Neural cell (in vitro differentiated cells): ENCODE measurements at regions not wholly inside any gene's neighbourhood (a gene's known extent, or its start where the extent isn't known, plus 50 kb on each side); places are given as distances from the start of the nearest gene placed in this dataset.

ENCODE experiments used
- CTCF ChIP-seq: fragments of 450-650 bp; IDR thresholded peaks from 2 replicates; pipeline ENCODE4 v1.5.1; 2014; ENCODE audit warnings: antibody characterized with exemption, mild to moderate bottlenecking, moderate library complexity; ENCODE audit not compliant: poor library complexity, severe bottlenecking
- EP300 ChIP-seq: fragments of 450-650 bp; conservative IDR thresholded peaks from 2 replicates; pipeline ENCODE4 v1.6.1; 2014; ENCODE audit warnings: antibody characterized with exemption, mild to moderate bottlenecking, moderate library complexity; ENCODE audit not compliant: poor library complexity, severe bottlenecking
- EZH2 ChIP-seq: fragments of 200-600, 300-800 bp; shearing (Covaris generic), sonication (generic); IDR thresholded peaks from 2 replicates; pipeline ENCODE4 v1.6.1; 2014; ENCODE audit warnings: antibody characterized with exemption, low read length, borderline replicate concordance, mild to moderate bottlenecking; ENCODE audit not compliant: insufficient read depth, poor library complexity, severe bottlenecking
- MXI1 ChIP-seq: fragments of 450-650 bp; conservative IDR thresholded peaks from 2 replicates; pipeline ENCODE4 v1.6.1; 2014; ENCODE audit warnings: antibody characterized with exemption, mild to moderate bottlenecking; ENCODE audit not compliant: poor library complexity, severe bottlenecking
- POLR2AphosphoS5 ChIP-seq: IDR thresholded peaks from 2 replicates; pipeline ENCODE4 v1.6.1; 2012
- TAF1 ChIP-seq: IDR thresholded peaks from 2 replicates; pipeline ENCODE4 v1.6.1; 2012; ENCODE audit warnings: low read depth
- TF ChIP-seq, protein P1 (sequence below): IDR thresholded peaks from 2 replicates; pipeline ENCODE4 v1.6.1; 2012; ENCODE audit warnings: borderline replicate concordance

DNA sequence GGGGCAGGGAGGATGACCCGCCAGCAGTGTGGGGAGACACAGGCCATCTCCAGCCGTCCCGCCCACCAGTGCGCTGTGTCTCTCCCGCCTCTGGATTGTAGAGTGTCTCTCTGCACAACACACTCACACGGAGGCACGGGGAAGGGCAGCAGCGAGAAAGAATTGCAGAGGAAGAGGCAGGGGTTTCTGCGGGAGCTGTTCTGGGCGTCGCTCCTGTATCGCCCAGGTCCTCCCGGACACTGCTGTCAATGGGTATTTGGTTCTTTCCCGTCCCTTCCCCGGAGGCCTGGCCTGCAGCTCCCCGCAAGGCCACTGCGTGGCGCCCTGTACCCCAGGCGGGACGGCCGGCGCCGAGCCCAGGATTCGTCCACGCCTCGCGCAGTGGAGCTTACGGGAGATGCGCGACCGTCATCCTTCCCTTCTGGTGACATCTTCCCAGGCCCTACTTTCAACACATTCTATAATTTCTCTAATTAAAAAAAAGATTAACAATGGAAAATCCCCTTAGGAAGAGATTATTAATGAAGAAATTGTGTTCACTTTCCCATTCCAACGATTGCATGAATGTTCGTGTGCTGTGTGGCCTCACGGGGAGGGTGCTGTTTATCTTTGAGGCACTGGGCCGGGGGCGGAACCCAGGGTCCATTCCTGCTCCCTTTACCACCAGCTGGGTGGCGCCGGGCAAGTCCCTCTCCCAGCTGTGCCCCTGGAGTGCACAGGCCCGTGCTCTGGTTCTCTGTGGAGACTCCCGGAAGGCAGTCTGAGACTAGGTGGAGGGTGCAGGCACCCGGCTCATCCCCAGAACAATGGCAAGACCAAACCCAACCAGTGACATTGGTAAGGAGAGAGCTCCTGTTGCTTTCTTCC lies 95.7 kb downstream of the CPZ start:
- TF ChIP-seq CTCF (peak; percentile 53), MXI1 (no peak), POLR2AphosphoS5 (no peak), TAF1 (no peak), EP300 (no peak), EZH2 (no peak)
- TF ChIP-seq, protein P1, sequence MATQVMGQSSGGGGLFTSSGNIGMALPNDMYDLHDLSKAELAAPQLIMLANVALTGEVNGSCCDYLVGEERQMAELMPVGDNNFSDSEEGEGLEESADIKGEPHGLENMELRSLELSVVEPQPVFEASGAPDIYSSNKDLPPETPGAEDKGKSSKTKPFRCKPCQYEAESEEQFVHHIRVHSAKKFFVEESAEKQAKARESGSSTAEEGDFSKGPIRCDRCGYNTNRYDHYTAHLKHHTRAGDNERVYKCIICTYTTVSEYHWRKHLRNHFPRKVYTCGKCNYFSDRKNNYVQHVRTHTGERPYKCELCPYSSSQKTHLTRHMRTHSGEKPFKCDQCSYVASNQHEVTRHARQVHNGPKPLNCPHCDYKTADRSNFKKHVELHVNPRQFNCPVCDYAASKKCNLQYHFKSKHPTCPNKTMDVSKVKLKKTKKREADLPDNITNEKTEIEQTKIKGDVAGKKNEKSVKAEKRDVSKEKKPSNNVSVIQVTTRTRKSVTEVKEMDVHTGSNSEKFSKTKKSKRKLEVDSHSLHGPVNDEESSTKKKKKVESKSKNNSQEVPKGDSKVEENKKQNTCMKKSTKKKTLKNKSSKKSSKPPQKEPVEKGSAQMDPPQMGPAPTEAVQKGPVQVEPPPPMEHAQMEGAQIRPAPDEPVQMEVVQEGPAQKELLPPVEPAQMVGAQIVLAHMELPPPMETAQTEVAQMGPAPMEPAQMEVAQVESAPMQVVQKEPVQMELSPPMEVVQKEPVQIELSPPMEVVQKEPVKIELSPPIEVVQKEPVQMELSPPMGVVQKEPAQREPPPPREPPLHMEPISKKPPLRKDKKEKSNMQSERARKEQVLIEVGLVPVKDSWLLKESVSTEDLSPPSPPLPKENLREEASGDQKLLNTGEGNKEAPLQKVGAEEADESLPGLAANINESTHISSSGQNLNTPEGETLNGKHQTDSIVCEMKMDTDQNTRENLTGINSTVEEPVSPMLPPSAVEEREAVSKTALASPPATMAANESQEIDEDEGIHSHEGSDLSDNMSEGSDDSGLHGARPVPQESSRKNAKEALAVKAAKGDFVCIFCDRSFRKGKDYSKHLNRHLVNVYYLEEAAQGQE: no peak
